Lung (tissue), 11 donors: ENCODE measurements at regions not wholly inside any gene's neighbourhood (a gene's known extent, or its start where the extent isn't known, plus 50 kb on each side); places are given as distances from the start of the nearest gene placed in this dataset.
A peak's percentile ranks its signal among the peaks of the same experiment; 100 is the strongest.

ENCODE experiments used
- ATAC-seq: fragments of 200-7000 bp; cut with Tn5 transposase; one replicate; pipeline ENCODE4 v1.9.1; 2020; ENCODE audit warnings: moderate number of reproducible peaks; ENCODE audit not compliant: insufficient read depth, low FRiP score
- DNase-seq, 3 donors: peaks; one replicate each; pipeline ENCODE4 v3.0.0-alpha.2; 2013 to 2017
- H3K27ac ChIP-seq, 2 donors: one replicate each; pipeline ENCODE4 v1.5.1; 2013; ENCODE audit warnings: mild to moderate bottlenecking in 2 of 2, moderate library complexity in 2 of 2, control low read depth in 1 of 2, inconsistent platforms in 1 of 2, low read depth in 1 of 2, low read length in 1 of 2
- H3K27me3 ChIP-seq, 3 donors: one replicate each; pipeline ENCODE4 v1.5.1; 2013; ENCODE audit warnings: low read length in 2 of 3; ENCODE audit not compliant: control insufficient read depth in 3 of 3, insufficient read depth in 3 of 3
- H3K36me3 ChIP-seq, 4 donors: one replicate each; pipeline ENCODE4 v1.5.1; 2013; ENCODE audit warnings: low read length in 4 of 4, mild to moderate bottlenecking in 1 of 4, moderate library complexity in 1 of 4; ENCODE audit not compliant: control insufficient read depth in 4 of 4, insufficient read depth in 4 of 4
- H3K4me1 ChIP-seq, 5 donors: one replicate each; pipeline ENCODE4 v1.5.1; 2013; ENCODE audit warnings: low read length in 5 of 5, mild to moderate bottlenecking in 2 of 5, moderate library complexity in 1 of 5; ENCODE audit not compliant: control insufficient read depth in 5 of 5, insufficient read depth in 5 of 5
- H3K4me3 ChIP-seq: one replicate; pipeline ENCODE4 v1.5.1; 2013; ENCODE audit warnings: mild to moderate bottlenecking, control low read depth, moderate library complexity
- H3K9ac ChIP-seq, 2 donors: one replicate each; pipeline ENCODE4 v1.5.1; 2013; ENCODE audit warnings: low read length in 2 of 2, control low read depth in 1 of 2; ENCODE audit not compliant: insufficient read depth in 1 of 2
- H3K9me3 ChIP-seq, 4 donors: one replicate each; pipeline ENCODE4 v1.5.1; 2013; ENCODE audit warnings: low read length in 3 of 4, mild to moderate bottlenecking in 1 of 4, moderate library complexity in 1 of 4; ENCODE audit not compliant: control insufficient read depth in 4 of 4, insufficient read depth in 3 of 4
- WGBS, 2 donors: extraction: QIAGEN DNeasy Blood & Tissue Kit; methylation state at CpG; one replicate each; pipeline ENCODE4 v1.1.7; 2013; 5-methylcytosine and 5-hydroxymethylcytosine counted together
- TF ChIP-seq, protein P1 (sequence below): IDR thresholded peaks from 2 replicates; pipeline ENCODE4 v1.5.1; 2012; ENCODE audit warnings: mild to moderate bottlenecking; ENCODE audit errors: control extremely low read depth, extremely low read depth
- donor health status: control.
- donor health status: control.
- donor health status: Bipolar disorder and iron deficiency.
- donor health status: healthy.
- donor health status: DM: yes; HTN: yes; CAD: no.

DNA sequence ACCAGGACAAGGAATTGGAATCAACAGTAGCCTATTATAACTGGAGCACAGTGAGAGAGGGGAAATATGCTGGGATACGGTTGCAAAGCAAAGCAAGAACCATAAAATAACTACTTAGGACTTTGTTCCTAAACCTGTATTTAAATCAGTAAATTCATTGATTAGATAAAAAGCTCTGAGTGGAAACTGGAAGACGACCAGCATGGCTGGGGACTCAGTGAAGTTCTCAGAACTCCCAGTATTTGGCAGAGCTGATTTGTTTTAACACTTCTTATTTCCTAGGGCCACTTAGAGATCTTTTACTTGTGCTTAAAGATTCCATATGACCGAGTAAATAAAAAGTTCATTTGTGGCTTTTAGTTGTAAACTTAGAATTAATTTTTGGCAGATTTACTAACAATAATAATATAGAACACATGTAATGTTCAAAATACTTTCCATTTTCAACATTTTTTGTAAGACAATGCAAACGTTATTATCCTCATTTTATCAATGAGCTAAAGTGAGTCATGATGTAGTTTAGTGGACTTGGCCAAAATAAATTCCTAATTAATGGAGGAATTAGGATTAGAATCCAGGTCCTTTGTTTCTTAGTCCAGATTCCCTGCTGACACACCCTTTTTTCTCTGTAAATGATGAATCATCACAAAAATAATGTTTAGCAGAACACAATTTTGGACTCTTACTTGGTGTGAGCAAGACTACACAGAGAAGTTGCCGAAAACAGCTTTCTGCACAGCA is 392.9 kb downstream of the GJA1 start:
- Histone ChIP-seq H3K9ac (no peak overlapping the region), H3K36me3 (no peaks in the 10 kb centered on the region), H3K4me1 (peaks cover 0 to 6% (median 3%) of the 10 kb centered on the region in 5 donors), H3K9me3 (no peaks in the 10 kb centered on the region), H3K27ac (no peak overlapping the region), H3K27me3 (no peaks in the 10 kb centered on the region), H3K4me3 (no peak overlapping the region)
- no peak for DNase-seq
- TF ChIP-seq, protein P1, sequence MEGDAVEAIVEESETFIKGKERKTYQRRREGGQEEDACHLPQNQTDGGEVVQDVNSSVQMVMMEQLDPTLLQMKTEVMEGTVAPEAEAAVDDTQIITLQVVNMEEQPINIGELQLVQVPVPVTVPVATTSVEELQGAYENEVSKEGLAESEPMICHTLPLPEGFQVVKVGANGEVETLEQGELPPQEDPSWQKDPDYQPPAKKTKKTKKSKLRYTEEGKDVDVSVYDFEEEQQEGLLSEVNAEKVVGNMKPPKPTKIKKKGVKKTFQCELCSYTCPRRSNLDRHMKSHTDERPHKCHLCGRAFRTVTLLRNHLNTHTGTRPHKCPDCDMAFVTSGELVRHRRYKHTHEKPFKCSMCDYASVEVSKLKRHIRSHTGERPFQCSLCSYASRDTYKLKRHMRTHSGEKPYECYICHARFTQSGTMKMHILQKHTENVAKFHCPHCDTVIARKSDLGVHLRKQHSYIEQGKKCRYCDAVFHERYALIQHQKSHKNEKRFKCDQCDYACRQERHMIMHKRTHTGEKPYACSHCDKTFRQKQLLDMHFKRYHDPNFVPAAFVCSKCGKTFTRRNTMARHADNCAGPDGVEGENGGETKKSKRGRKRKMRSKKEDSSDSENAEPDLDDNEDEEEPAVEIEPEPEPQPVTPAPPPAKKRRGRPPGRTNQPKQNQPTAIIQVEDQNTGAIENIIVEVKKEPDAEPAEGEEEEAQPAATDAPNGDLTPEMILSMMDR = no peak
- ATAC-seq = no peak
- WGBS, 2 donors = 69 to 74% methylated on average over 5 of the region's 5 CpGs

GRCh38 chr6:121830736-121831135 is 395.3 kb downstream of the GJA1 start:
- 66 to 79% methylated on average over 1 of the region's 1 CpG for WGBS, 2 donors
- no peak overlapping the region for H3K9ac ChIP-seq
- H3K27me3 ChIP-seq = no peaks in the 10 kb centered on the region
- TF ChIP-seq, protein P1 = no peak
- H3K4me1 ChIP-seq = peaks cover 0 to 9% (median 4%) of the 10 kb centered on the region in 5 donors
- ATAC-seq = no peak
- no peak overlapping the region for H3K4me3 ChIP-seq
- no peak overlapping the region for H3K27ac ChIP-seq
- no peaks in the 10 kb centered on the region for H3K9me3 ChIP-seq
- DNase-seq = peak in 2 of 3 donors; percentile 13 to 21
- H3K36me3 ChIP-seq = no peaks in the 10 kb centered on the region

- DNase-seq = peak in 1 of 3 donors; percentile 17
These were observed 400.2 kb downstream of the GJA1 start for GRCh38 chr6:121835662-121836061.

More at GRCh38 chr6:121835662-121836061, 400.2 kb downstream of the GJA1 start:
- no peaks in the 10 kb centered on the region for H3K9me3 ChIP-seq
- no peaks in the 10 kb centered on the region for H3K27me3 ChIP-seq
- no peak overlapping the region for H3K4me3 ChIP-seq
- no peaks in the 10 kb centered on the region for H3K36me3 ChIP-seq
- no peak overlapping the region for H3K27ac ChIP-seq
- peaks cover 0 to 8% (median 4%) of the 10 kb centered on the region in 5 donors for H3K4me1 ChIP-seq
- H3K9ac ChIP-seq = no peak overlapping the region
- WGBS, 2 donors = 68 to 91% methylated on average over 2 of the region's 2 CpGs
- TF ChIP-seq, protein P1 = no peak
- no peak for ATAC-seq
